Mucosa of descending colon (tissue), 3 donors: ENCODE measurements at regions not wholly inside any gene's neighbourhood (a gene's known extent, or its start where the extent isn't known, plus 50 kb on each side); places are given as distances from the start of the nearest gene placed in this dataset.

Experiments used
- ATAC-seq: fragments of 200-7000 bp; cut with Tn5 transposase; one replicate; pipeline ENCODE4 v1.9.1; 2020; ENCODE audit warnings: mild to moderate bottlenecking, moderate library complexity
- DNase-seq, 3 donors: peaks; one replicate each; pipeline ENCODE4 v3.0.0-alpha.2; 2020
- H3K36me3 ChIP-seq: fragments of 200-600 bp; one replicate; pipeline ENCODE4 v1.8.0; 2021; ENCODE audit warnings: low read depth, mild to moderate bottlenecking
- H3K4me1 ChIP-seq: fragments of 200-600 bp; one replicate; pipeline ENCODE4 v1.8.0; 2021; ENCODE audit warnings: low read depth, mild to moderate bottlenecking
- H3K4me3 ChIP-seq: fragments of 200-600 bp; one replicate; pipeline ENCODE4 v1.8.0; 2021; ENCODE audit warnings: mild to moderate bottlenecking
- H3K9me3 ChIP-seq: fragments of 200-600 bp; one replicate; pipeline ENCODE4 v1.8.0; 2021; ENCODE audit warnings: mild to moderate bottlenecking
- CTCF ChIP-seq: fragments of 200-600 bp; IDR thresholded peaks from one replicate; pipeline ENCODE4 v1.8.0; 2022; ENCODE audit warnings: antibody characterized with exemption, mild to moderate bottlenecking
- intact Hi-C, 2 donors: fragments of 100-400 bp; cut with DNase I in 1 of 2; cut with micrococcal nuclease in 1 of 2; formaldehyde crosslinking; loops; one replicate each; pipeline versions ENCODE4 v1.11.0 to v1.11.1; 2022; cut with DNase I, micrococcal nuclease
- donor health status: DM: no; HTN: no; CAD: no; lungs with moderate emphysema.
- donor health status: DM: no; HTN: no; CAD: no.
- donor health status: DM: no; HTN: yes; CAD: no.

GRCh38 chr17:72498364-72499210 is 377.8 kb downstream of the SOX9 start:
- H3K9me3 ChIP-seq: no peaks in the 10 kb centered on the region
- H3K36me3 ChIP-seq: no peaks in the 10 kb centered on the region
- TF ChIP-seq CTCF: no peak
- DNase-seq (no peak), ATAC-seq (no peak)
- H3K4me3 ChIP-seq: no peak overlapping the region
- H3K4me1 ChIP-seq: peaks cover 24% of the 10 kb centered on the region
- intact Hi-C loops: no loop called here

GRCh38 chr17:72501404-72502370 is 380.9 kb downstream of the SOX9 start:
- ATAC-seq (peak; percentile 78), DNase-seq (peak in 1 of 3 donors; percentile 56)
- peaks cover 15% of the 10 kb centered on the region for H3K4me1 ChIP-seq
- H3K4me3 ChIP-seq: no peak overlapping the region
- intact Hi-C loops: no loop called here
- TF ChIP-seq CTCF: no peak
- H3K9me3 ChIP-seq: no peaks in the 10 kb centered on the region
- H3K36me3 ChIP-seq: no peaks in the 10 kb centered on the region

- no peaks in the 10 kb centered on the region for H3K9me3 ChIP-seq
- peaks cover 15% of the 10 kb centered on the region for H3K4me1 ChIP-seq
- no peaks in the 10 kb centered on the region for H3K36me3 ChIP-seq
- no peak for TF ChIP-seq CTCF
- DNase-seq (no peak), ATAC-seq (peak; percentile 62)
- intact Hi-C loops: no loop called here
- H3K4me3 ChIP-seq: no peak overlapping the region
These were observed 381.8 kb downstream of the SOX9 start for GRCh38 chr17:72502371-72503341.

- TF ChIP-seq CTCF: no peak
- H3K9me3 ChIP-seq: no peaks in the 10 kb centered on the region
- H3K4me3 ChIP-seq: no peak overlapping the region
- peaks cover 15% of the 10 kb centered on the region for H3K4me1 ChIP-seq
- no peak for DNase-seq
- no peak for ATAC-seq
- intact Hi-C loops: no loop called here
- H3K36me3 ChIP-seq: no peaks in the 10 kb centered on the region
These were observed 382.7 kb downstream of the SOX9 start for GRCh38 chr17:72503556-72503955.

- DNase-seq (no peak), ATAC-seq (no peak)
- Histone ChIP-seq H3K36me3 (no peaks in the 10 kb centered on the region), H3K4me3 (no peak overlapping the region), H3K9me3 (no peaks in the 10 kb centered on the region), H3K4me1 (peaks cover 15% of the 10 kb centered on the region)
- TF ChIP-seq CTCF: no peak
- intact Hi-C loops: no loop called here
These were observed 384.0 kb downstream of the SOX9 start for GRCh38 chr17:72504783-72505182.
